ENCODE measurements at regions not wholly inside any gene's neighbourhood (a gene's known extent, or its start where the extent isn't known, plus 50 kb on each side); places are given as distances from the start of the nearest gene placed in this dataset.

DNA sequence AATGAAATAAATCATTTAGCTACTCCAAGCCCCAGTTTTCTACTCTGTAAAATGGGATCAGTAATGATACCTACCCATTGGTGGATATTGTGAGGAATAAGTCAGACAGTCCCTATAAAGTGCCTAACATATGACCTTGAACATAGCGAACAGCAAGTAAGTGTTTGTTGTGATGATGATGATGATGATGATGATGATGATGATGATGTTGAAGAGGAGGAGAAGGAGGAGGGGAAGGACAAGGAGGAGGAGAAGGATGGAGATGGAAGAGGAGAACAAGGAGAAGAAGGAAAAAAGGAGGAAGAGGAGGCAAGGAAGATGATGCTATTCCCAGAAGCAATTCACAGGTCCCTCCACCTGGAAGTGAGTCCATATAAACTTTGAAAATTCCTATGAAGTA is 264.3 kb downstream of the MAFB start:
- Histone ChIP-seq H3K4me3 (no peak overlapping the region), H3K27me3 (peaks cover 0 to 5% (median 0%) of the 10 kb centered on the region in 7 donors), H3K4me1 (peaks cover 0 to 7% (median 0%) of the 10 kb centered on the region in 9 donors), H3K27ac (no peak overlapping the region), H3K36me3 (no peaks in the 10 kb centered on the region), H3K9me3 (no peaks in the 10 kb centered on the region)
- intact Hi-C loops (cut with DNase I) = no loop called here
- TF ChIP-seq, protein P1, sequence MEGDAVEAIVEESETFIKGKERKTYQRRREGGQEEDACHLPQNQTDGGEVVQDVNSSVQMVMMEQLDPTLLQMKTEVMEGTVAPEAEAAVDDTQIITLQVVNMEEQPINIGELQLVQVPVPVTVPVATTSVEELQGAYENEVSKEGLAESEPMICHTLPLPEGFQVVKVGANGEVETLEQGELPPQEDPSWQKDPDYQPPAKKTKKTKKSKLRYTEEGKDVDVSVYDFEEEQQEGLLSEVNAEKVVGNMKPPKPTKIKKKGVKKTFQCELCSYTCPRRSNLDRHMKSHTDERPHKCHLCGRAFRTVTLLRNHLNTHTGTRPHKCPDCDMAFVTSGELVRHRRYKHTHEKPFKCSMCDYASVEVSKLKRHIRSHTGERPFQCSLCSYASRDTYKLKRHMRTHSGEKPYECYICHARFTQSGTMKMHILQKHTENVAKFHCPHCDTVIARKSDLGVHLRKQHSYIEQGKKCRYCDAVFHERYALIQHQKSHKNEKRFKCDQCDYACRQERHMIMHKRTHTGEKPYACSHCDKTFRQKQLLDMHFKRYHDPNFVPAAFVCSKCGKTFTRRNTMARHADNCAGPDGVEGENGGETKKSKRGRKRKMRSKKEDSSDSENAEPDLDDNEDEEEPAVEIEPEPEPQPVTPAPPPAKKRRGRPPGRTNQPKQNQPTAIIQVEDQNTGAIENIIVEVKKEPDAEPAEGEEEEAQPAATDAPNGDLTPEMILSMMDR (IDR thresholded peaks at IDR 0.05) = no peak
- no peak for DNase-seq
- 92 to 100% methylated on average over 1 of the region's 1 CpG for WGBS, 2 donors
- no peak for ATAC-seq

DNA sequence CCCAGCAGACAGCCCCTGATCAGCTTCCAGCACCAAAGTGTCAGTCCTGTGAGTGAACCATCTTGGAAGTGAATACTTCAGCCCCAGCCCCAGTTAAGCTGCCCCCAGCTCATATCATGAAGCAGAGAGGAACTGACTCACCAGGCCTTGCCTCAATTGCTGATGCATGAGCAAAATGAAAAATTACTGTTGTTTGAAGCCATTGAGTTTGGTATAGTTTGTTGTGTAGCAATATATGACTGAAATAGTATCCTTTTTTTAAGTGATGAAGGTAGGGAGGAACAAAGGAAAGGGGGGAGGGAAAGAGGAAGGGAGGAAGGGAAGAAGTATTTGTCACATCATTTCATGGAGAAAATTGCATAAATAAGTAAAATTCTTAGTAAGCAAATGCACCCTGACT is 266.4 kb downstream of the MAFB start:
- Histone ChIP-seq H3K4me1 (peaks cover 0 to 7% (median 0%) of the 10 kb centered on the region in 9 donors), H3K9me3 (peaks cover 0 to 3% (median 0%) of the 10 kb centered on the region in 11 donors), H3K36me3 (no peaks in the 10 kb centered on the region), H3K4me3 (no peak overlapping the region), H3K27ac (no peak overlapping the region), H3K27me3 (peaks cover 0 to 5% (median 0%) of the 10 kb centered on the region in 7 donors)
- DNase-seq (no peak), ATAC-seq (peak in 1 of 8 donors; percentile 57)
- intact Hi-C loops (cut with DNase I) = no loop called here
- TF ChIP-seq, protein P1 (IDR thresholded peaks at IDR 0.05) = no peak

DNA sequence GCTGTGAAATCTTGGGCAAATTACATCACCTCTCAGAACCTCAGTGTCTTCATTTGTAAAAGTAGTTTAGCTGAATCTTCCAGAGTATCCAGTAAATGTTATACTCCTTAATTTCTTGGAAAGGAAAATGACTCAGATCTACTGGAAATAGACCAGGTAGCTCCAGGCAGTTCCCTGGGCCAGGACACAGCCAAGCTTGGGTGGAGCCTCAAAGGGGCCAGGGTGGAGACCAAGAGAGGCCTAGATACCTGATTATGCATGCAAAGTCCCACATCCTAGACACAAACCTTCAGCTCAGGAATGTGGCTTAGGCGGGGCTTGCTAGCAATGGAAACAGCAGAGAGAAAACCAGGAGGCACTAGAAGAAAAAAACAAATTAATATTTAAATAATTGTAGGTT is 272.8 kb downstream of the MAFB start:
- Histone ChIP-seq H3K4me1 (no peaks in the 10 kb centered on the region), H3K4me3 (no peak overlapping the region), H3K27me3 (peaks cover 0 to 3% (median 0%) of the 10 kb centered on the region in 7 donors), H3K27ac (no peak overlapping the region), H3K9me3 (peaks cover 0 to 22% (median 8%) of the 10 kb centered on the region in 11 donors), H3K36me3 (no peaks in the 10 kb centered on the region)
- ATAC-seq (no peak), DNase-seq (no peak)
- intact Hi-C loops (cut with DNase I) = no loop called here
- WGBS, 2 donors = 93 to 96% methylated on average over 1 of the region's 1 CpG
- TF ChIP-seq, protein P1 (IDR thresholded peaks at IDR 0.05) = no peak

DNA sequence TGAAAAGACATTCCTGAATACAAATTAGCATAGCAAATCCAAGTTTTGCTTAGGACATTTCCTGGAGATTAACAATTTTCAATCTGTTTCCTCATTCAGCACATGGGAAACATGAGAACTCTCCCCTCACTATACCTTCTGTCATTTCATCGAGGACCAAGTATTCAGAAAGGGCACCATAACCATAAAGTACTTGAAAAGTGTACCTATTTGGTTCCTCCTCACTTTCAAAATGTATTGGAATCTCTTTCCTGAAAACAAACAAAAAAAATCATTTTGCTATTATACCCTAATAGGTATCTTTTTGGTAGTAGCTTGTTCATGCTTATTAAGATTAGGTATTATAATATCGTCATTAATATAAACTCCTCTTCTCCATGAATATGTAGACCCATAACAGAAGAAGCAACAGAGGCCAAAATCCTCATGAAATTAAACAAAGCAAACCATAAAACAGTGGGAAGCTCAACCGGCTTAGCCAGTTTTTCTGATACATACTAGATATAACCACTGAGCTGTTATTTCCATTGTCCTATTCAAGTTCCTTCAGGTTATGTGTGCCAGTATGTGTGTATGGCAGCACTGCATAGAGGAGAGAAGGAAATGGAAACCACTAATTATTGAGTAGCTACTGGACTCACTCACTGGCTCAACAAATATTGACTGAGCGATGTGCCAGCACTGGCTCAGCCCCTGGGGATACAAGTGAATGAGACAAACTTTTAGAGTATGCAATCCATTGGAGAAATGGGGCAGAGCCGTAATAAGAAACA is 274.0 kb downstream of the MAFB start:
- Histone ChIP-seq H3K9me3 (peaks cover 0 to 22% (median 8%) of the 10 kb centered on the region in 11 donors), H3K27me3 (peaks cover 0 to 3% (median 0%) of the 10 kb centered on the region in 7 donors), H3K27ac (no peak overlapping the region), H3K36me3 (no peaks in the 10 kb centered on the region), H3K4me3 (no peak overlapping the region), H3K4me1 (no peaks in the 10 kb centered on the region)
- DNase-seq (no peak), ATAC-seq (no peak)
- TF ChIP-seq, protein P1 (IDR thresholded peaks at IDR 0.05) = no peak
- 86 to 91% methylated on average over 5 of the region's 5 CpGs for WGBS, 2 donors
- intact Hi-C loops (cut with DNase I) = no loop called here
